ENCODE measurements at regions not wholly inside any gene's neighbourhood (a gene's known extent, or its start where the extent isn't known, plus 50 kb on each side); places are given as distances from the start of the nearest gene placed in this dataset.

DNA sequence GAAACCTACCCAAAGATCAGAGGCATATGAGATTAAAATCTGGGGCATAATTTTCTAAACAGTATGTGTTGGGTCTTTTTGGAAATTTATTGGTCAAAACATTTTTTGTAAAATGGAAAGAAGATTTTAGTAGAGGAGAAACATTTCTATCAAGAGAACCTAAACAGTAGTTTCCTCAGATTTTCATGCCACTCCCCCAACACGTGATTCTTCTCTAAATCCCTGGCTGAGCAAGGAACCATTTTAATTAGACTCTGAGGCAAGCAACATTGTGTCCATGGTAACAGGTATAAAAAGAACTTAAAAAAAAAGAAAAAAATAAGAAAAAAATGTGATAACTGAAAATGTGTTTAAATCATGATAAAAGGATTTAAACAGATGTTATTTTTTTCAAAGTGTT lies 1105.2 kb upstream of the ZEB2 start:
- Histone ChIP-seq H3K36me3 (ENCODE audit: control insufficient read depth in 1 of 2, insufficient read depth in 2 of 2, low read length in 2 of 2) (no peaks in the 10 kb centered on the region), H3K79me2 (ENCODE audit: insufficient read depth, low read length) (no peaks in the 10 kb centered on the region), H3K27me3 (ENCODE audit: insufficient read depth, low read length) (no peaks in the 10 kb centered on the region), H3K9me3 (ENCODE audit: control insufficient read depth in 1 of 2, insufficient read depth in 1 of 2, low read depth in 1 of 2, low read length in 2 of 2) (no peaks in the 10 kb centered on the region), H3K9me2 (ENCODE audit: insufficient read depth) (no peaks in the 10 kb centered on the region), H2AFZ (ENCODE audit: low read depth, low read length, poor library complexity, severe bottlenecking) (no peak overlapping the region), H3K27ac (ENCODE audit: low read depth, low read length) (no peak overlapping the region), H3K4me1 (ENCODE audit: control insufficient read depth in 1 of 2, insufficient read depth in 2 of 2, low read length in 2 of 2) (no peaks in the 10 kb centered on the region), H3K9ac (ENCODE audit: low read length) (no peak overlapping the region), H3K4me2 (ENCODE audit: low read length) (no peak overlapping the region), H3K4me3 (replicated peaks in 1 of 2; ENCODE audit: low read depth in 1 of 2, low read length in 2 of 2) (no peak overlapping the region), H4K20me1 (ENCODE audit: insufficient read depth) (no peaks in the 10 kb centered on the region)
- intact Hi-C loops (cut with micrococcal nuclease), result no loop called here
- DNase-seq (ENCODE audit: low read depth, low spot score) (no peak), ATAC-seq (no peak)
- ChIA-PET CTCF (no interaction called here), RAD21 (ENCODE audit: low non-redundant PET in 1 of 2, low total read pairs in 2 of 2, uncharacterized antibody in 2 of 2, unreplicated experiment in 2 of 2) (no interaction called here), POLR2A (no interaction called here)
- no TSS peak for BruUV-seq (replicated peaks)
- TF ChIP-seq POLR2AphosphoS5 (IDR thresholded peaks at IDR 0.05; ENCODE audit: low read depth, low read length), result no peak
- TF ChIP-seq FOSL1 (IDR thresholded peaks at IDR 0.05; ENCODE audit: low read depth), result no peak
- no peak for TF ChIP-seq ZNF274 (IDR thresholded peaks at IDR 0.05; ENCODE audit: low read depth, low read length)
- no peak for TF ChIP-seq YY1 (IDR thresholded peaks at IDR 0.05; ENCODE audit: extremely low read depth, insufficient replicate concordance, low read depth, low read length)
- TF ChIP-seq EZH2phosphoT487 (IDR thresholded peaks at IDR 0.05; ENCODE audit: borderline replicate concordance), result no peak
- TF ChIP-seq EZH2 (IDR thresholded peaks at IDR 0.05), result no peak
- TF ChIP-seq JUND (IDR thresholded peaks at IDR 0.05), result no peak
- no peak for TF ChIP-seq SIN3A (IDR thresholded peaks at IDR 0.05; ENCODE audit: low read depth)
- TF ChIP-seq, protein P1, sequence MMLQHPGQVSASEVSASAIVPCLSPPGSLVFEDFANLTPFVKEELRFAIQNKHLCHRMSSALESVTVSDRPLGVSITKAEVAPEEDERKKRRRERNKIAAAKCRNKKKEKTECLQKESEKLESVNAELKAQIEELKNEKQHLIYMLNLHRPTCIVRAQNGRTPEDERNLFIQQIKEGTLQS (IDR thresholded peaks at IDR 0.05), result no peak
- TF ChIP-seq, protein P2, sequence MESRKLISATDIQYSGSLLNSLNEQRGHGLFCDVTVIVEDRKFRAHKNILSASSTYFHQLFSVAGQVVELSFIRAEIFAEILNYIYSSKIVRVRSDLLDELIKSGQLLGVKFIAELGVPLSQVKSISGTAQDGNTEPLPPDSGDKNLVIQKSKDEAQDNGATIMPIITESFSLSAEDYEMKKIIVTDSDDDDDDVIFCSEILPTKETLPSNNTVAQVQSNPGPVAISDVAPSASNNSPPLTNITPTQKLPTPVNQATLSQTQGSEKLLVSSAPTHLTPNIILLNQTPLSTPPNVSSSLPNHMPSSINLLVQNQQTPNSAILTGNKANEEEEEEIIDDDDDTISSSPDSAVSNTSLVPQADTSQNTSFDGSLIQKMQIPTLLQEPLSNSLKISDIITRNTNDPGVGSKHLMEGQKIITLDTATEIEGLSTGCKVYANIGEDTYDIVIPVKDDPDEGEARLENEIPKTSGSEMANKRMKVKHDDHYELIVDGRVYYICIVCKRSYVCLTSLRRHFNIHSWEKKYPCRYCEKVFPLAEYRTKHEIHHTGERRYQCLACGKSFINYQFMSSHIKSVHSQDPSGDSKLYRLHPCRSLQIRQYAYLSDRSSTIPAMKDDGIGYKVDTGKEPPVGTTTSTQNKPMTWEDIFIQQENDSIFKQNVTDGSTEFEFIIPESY (IDR thresholded peaks at IDR 0.05; ENCODE audit: extremely low read depth, insufficient replicate concordance, low read length), result no peak
- no peak for TF ChIP-seq SRF (IDR thresholded peaks at IDR 0.05; ENCODE audit: low read depth)
- no peak for TF ChIP-seq ELF1 (IDR thresholded peaks at IDR 0.05; ENCODE audit: borderline replicate concordance, low read depth)
- TF ChIP-seq CBX3 (IDR thresholded peaks at IDR 0.05; ENCODE audit: low read depth), result no peak
